ENCODE measurements at regions not wholly inside any gene's neighbourhood (a gene's known extent, or its start where the extent isn't known, plus 50 kb on each side); places are given as distances from the start of the nearest gene placed in this dataset.

- Histone ChIP-seq H3K27ac (no peak overlapping the region), H3K9me3 (no peaks in the 10 kb centered on the region), H3K4me3 (no peak overlapping the region), H3K27me3 (peaks cover 10% of the 10 kb centered on the region), H3K36me3 (no peaks in the 10 kb centered on the region), H3K4me1 (no peaks in the 10 kb centered on the region)
- TF ChIP-seq POLR2A (IDR thresholded peaks at IDR 0.05) (no peak), POLR2AphosphoS5 (IDR thresholded peaks at IDR 0.05) (no peak), EP300 (IDR thresholded peaks at IDR 0.05) (no peak)
- TF ChIP-seq, protein P1, sequence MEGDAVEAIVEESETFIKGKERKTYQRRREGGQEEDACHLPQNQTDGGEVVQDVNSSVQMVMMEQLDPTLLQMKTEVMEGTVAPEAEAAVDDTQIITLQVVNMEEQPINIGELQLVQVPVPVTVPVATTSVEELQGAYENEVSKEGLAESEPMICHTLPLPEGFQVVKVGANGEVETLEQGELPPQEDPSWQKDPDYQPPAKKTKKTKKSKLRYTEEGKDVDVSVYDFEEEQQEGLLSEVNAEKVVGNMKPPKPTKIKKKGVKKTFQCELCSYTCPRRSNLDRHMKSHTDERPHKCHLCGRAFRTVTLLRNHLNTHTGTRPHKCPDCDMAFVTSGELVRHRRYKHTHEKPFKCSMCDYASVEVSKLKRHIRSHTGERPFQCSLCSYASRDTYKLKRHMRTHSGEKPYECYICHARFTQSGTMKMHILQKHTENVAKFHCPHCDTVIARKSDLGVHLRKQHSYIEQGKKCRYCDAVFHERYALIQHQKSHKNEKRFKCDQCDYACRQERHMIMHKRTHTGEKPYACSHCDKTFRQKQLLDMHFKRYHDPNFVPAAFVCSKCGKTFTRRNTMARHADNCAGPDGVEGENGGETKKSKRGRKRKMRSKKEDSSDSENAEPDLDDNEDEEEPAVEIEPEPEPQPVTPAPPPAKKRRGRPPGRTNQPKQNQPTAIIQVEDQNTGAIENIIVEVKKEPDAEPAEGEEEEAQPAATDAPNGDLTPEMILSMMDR (IDR thresholded peaks at IDR 0.05): no peak
- WGBS: 77% methylated on average over 4 of the region's 4 CpGs
- no peak for DNase-seq (ENCODE audit: low spot score in 2 of 2)
Measured at GRCh38 chr9:90078988-90079421, 474.2 kb downstream of the GADD45G start.

GRCh38 chr9:90085633-90086032, 480.8 kb downstream of the GADD45G start:
- Histone ChIP-seq H3K27ac (no peak overlapping the region), H3K9me3 (no peaks in the 10 kb centered on the region), H3K27me3 (peaks cover 7% of the 10 kb centered on the region), H3K36me3 (no peaks in the 10 kb centered on the region), H3K4me3 (no peak overlapping the region), H3K4me1 (no peaks in the 10 kb centered on the region)
- DNase-seq (ENCODE audit: low spot score in 2 of 2): no peak
- TF ChIP-seq, protein P1 (IDR thresholded peaks at IDR 0.05): no peak
- 86% methylated on average over 4 of the region's 4 CpGs for WGBS

- H3K9me3 ChIP-seq: no peaks in the 10 kb centered on the region
- no peak overlapping the region for H3K27ac ChIP-seq
- no peak overlapping the region for H3K4me3 ChIP-seq
- H3K4me1 ChIP-seq: no peaks in the 10 kb centered on the region
- no peak for TF ChIP-seq POLR2AphosphoS5 (IDR thresholded peaks at IDR 0.05)
- TF ChIP-seq, protein P1 (IDR thresholded peaks at IDR 0.05): no peak
- no peak for TF ChIP-seq POLR2A (IDR thresholded peaks at IDR 0.05)
- TF ChIP-seq EP300 (IDR thresholded peaks at IDR 0.05): no peak
- no peak for DNase-seq (ENCODE audit: low spot score in 2 of 2)
- WGBS: 82% methylated on average over 2 of the region's 2 CpGs
- no peaks in the 10 kb centered on the region for H3K36me3 ChIP-seq
- peaks cover 6% of the 10 kb centered on the region for H3K27me3 ChIP-seq
Measured at GRCh38 chr9:90086101-90086511, 481.3 kb downstream of the GADD45G start.

DNA sequence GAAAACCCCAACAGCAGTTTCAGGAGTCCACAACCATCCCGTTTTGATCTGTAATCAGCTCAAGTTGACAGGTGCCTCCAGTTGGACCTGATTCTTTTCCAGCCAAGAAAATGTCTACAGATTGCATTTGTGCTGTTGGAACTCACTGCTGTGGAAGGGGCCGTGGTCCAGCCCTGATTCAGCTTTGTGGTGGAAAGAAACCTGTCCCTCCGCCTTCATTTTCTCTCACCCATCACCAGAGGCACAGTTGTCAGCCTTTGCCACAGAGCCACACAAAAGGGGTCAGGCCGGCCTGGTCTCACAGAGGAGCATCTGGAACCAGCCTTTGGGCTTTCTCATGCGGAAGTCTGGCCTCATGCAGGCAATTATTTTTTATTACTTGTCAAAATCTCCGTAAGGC, 483.6 kb downstream of the GADD45G start:
- H3K27ac ChIP-seq: no peak overlapping the region
- WGBS: 78% methylated on average over 6 of the region's 6 CpGs
- TF ChIP-seq, protein P1 (IDR thresholded peaks at IDR 0.05): no peak
- no peak for TF ChIP-seq POLR2A (IDR thresholded peaks at IDR 0.05)
- H3K4me1 ChIP-seq: no peaks in the 10 kb centered on the region
- H3K9me3 ChIP-seq: no peaks in the 10 kb centered on the region
- H3K36me3 ChIP-seq: no peaks in the 10 kb centered on the region
- DNase-seq (ENCODE audit: low spot score in 2 of 2): no peak
- no peaks in the 10 kb centered on the region for H3K27me3 ChIP-seq
- H3K4me3 ChIP-seq: no peak overlapping the region

DNA sequence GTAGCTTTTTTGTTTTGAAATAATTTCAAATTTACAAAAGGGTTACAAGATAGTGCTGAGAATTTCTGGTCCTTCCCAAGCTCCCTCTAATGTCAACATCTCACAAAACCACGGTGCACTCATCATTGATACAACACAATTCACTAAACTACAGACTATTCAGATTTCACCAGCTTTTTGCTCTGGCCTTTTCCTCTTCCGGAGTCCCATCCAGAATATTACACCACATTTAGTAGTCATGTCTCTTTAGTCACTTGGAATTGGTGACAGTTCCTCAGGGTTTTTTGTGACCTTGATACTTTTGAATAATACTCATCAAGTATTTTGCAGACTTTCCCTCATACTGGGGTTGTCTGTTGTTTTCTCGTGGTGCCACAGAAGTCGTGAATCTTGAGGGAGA, 484.0 kb downstream of the GADD45G start:
- H3K9me3 ChIP-seq: no peaks in the 10 kb centered on the region
- H3K4me1 ChIP-seq: no peaks in the 10 kb centered on the region
- H3K36me3 ChIP-seq: no peaks in the 10 kb centered on the region

More for the DNA sequence above, 484.0 kb downstream of the GADD45G start:
- TF ChIP-seq, protein P1 (IDR thresholded peaks at IDR 0.05): no peak
- TF ChIP-seq POLR2AphosphoS5 (IDR thresholded peaks at IDR 0.05): no peak
- Histone ChIP-seq H3K4me3 (no peak overlapping the region), H3K27ac (no peak overlapping the region), H3K27me3 (no peaks in the 10 kb centered on the region)
- 85% methylated on average over 4 of the region's 4 CpGs for WGBS
- DNase-seq (ENCODE audit: low spot score in 2 of 2): no peak

Measured in suprapubic skin (tissue), 4 donors.